ENCODE measurements at regions not wholly inside any gene's neighbourhood (a gene's known extent, or its start where the extent isn't known, plus 50 kb on each side); places are given as distances from the start of the nearest gene placed in this dataset.

GRCh38 chrX:21171181-21171580, 203.0 kb upstream of the CNKSR2 start:
- no peaks in the 10 kb centered on the region for H3K36me3 Mint-ChIP-seq (ENCODE audit: unreplicated experiment)
- no peak for TF ChIP-seq CTCF (IDR thresholded peaks at IDR 0.05)
- peaks cover 5% of the 10 kb centered on the region for H3K4me1 Mint-ChIP-seq (ENCODE audit: unreplicated experiment)
- no peaks in the 10 kb centered on the region for H3K9me3 Mint-ChIP-seq (ENCODE audit: unreplicated experiment)
- no peak for DNase-seq (ENCODE audit: extremely low spot score, unreplicated experiment)
- no peak overlapping the region for H3K27ac Mint-ChIP-seq (ENCODE audit: unreplicated experiment)
- H3K27me3 Mint-ChIP-seq (ENCODE audit: unreplicated experiment) = no peaks in the 10 kb centered on the region
- no peak overlapping the region for H3K4me3 Mint-ChIP-seq (ENCODE audit: unreplicated experiment)

GRCh38 chrX:21174439-21174838, 199.8 kb upstream of the CNKSR2 start:
- Mint-ChIP-seq H3K9me3 (ENCODE audit: unreplicated experiment) (no peaks in the 10 kb centered on the region), H3K36me3 (ENCODE audit: unreplicated experiment) (no peaks in the 10 kb centered on the region), H3K27ac (ENCODE audit: unreplicated experiment) (no peak overlapping the region), H3K27me3 (ENCODE audit: unreplicated experiment) (no peaks in the 10 kb centered on the region), H3K4me3 (ENCODE audit: unreplicated experiment) (no peak overlapping the region), H3K4me1 (ENCODE audit: unreplicated experiment) (no peaks in the 10 kb centered on the region)
- TF ChIP-seq CTCF (IDR thresholded peaks at IDR 0.05) = no peak
- DNase-seq (ENCODE audit: extremely low spot score, unreplicated experiment) = no peak

GRCh38 chrX:21176921-21177571, 197.2 kb upstream of the CNKSR2 start:
- no peak for DNase-seq (ENCODE audit: extremely low spot score, unreplicated experiment)
- H3K9me3 Mint-ChIP-seq (ENCODE audit: unreplicated experiment) = no peaks in the 10 kb centered on the region
- no peak for TF ChIP-seq CTCF (IDR thresholded peaks at IDR 0.05)
- no peak overlapping the region for H3K27ac Mint-ChIP-seq (ENCODE audit: unreplicated experiment)
- H3K4me1 Mint-ChIP-seq (ENCODE audit: unreplicated experiment) = no peaks in the 10 kb centered on the region
- no peaks in the 10 kb centered on the region for H3K36me3 Mint-ChIP-seq (ENCODE audit: unreplicated experiment)
- no peak overlapping the region for H3K4me3 Mint-ChIP-seq (ENCODE audit: unreplicated experiment)
- no peaks in the 10 kb centered on the region for H3K27me3 Mint-ChIP-seq (ENCODE audit: unreplicated experiment)

GRCh38 chrX:21181232-21181853, 192.9 kb upstream of the CNKSR2 start:
- TF ChIP-seq CTCF (IDR thresholded peaks at IDR 0.05) = no peak
- Mint-ChIP-seq H3K27me3 (ENCODE audit: unreplicated experiment) (no peaks in the 10 kb centered on the region), H3K4me3 (ENCODE audit: unreplicated experiment) (no peak overlapping the region), H3K36me3 (ENCODE audit: unreplicated experiment) (no peaks in the 10 kb centered on the region), H3K9me3 (ENCODE audit: unreplicated experiment) (peaks cover 5% of the 10 kb centered on the region), H3K27ac (ENCODE audit: unreplicated experiment) (no peak overlapping the region), H3K4me1 (ENCODE audit: unreplicated experiment) (no peaks in the 10 kb centered on the region)
- DNase-seq (ENCODE audit: extremely low spot score, unreplicated experiment) = no peak

GRCh38 chrX:21193196-21193595, 181.0 kb upstream of the CNKSR2 start:
- no peak for DNase-seq (ENCODE audit: extremely low spot score, unreplicated experiment)
- H3K27ac Mint-ChIP-seq (ENCODE audit: unreplicated experiment) = no peak overlapping the region
- no peak overlapping the region for H3K4me3 Mint-ChIP-seq (ENCODE audit: unreplicated experiment)
- no peaks in the 10 kb centered on the region for H3K36me3 Mint-ChIP-seq (ENCODE audit: unreplicated experiment)
- peaks cover 20% of the 10 kb centered on the region for H3K9me3 Mint-ChIP-seq (ENCODE audit: unreplicated experiment)
- no peak for TF ChIP-seq CTCF (IDR thresholded peaks at IDR 0.05)
- H3K27me3 Mint-ChIP-seq (ENCODE audit: unreplicated experiment) = no peaks in the 10 kb centered on the region
- H3K4me1 Mint-ChIP-seq (ENCODE audit: unreplicated experiment) = no peaks in the 10 kb centered on the region
